Fibroblast of peridontal ligament (primary cell): ENCODE measurements at regions not wholly inside any gene's neighbourhood (a gene's known extent, or its start where the extent isn't known, plus 50 kb on each side); places are given as distances from the start of the nearest gene placed in this dataset.
"Not testable (repeated sequence)": the region's sequence is repeated elsewhere in the genome, so short reads cannot be mapped to it uniquely, and the experiment has no call there.

Source experiments
- DNase-seq: peaks from one replicate; pipeline ENCODE4 v3.0.0-alpha.2; 2010; ENCODE audit errors: extremely low read depth

- not testable (repeated sequence) for DNase-seq
These were observed 1526.2 kb downstream of the SI start for GRCh38 chr3:163551915-163552658.

- DNase-seq = no peak
These were observed 1530.3 kb downstream of the SI start for GRCh38 chr3:163548015-163548414.

- DNase-seq = no peak
These were observed 1531.1 kb downstream of the SI start for GRCh38 chr3:163547014-163547685.

GRCh38 chr3:163543662-163544061 lies 1534.6 kb downstream of the SI start:
- no peak for DNase-seq

GRCh38 chr3:163541629-163542028 lies 1536.7 kb downstream of the SI start:
- no peak for DNase-seq

GRCh38 chr3:163538387-163538786 lies 1539.9 kb downstream of the SI start:
- DNase-seq = no peak

- no peak for DNase-seq
These were observed 1544.9 kb downstream of the SI start for GRCh38 chr3:163533381-163533780.

- no peak for DNase-seq
These were observed 1554.9 kb downstream of the SI start for GRCh38 chr3:163523375-163523774.

GRCh38 chr3:163521261-163521660 lies 1557.0 kb downstream of the SI start:
- DNase-seq = no peak

GRCh38 chr3:163518065-163518464 lies 1560.2 kb downstream of the SI start:
- DNase-seq = no peak

- no peak for DNase-seq
These were observed 1565.1 kb downstream of the SI start for GRCh38 chr3:163513149-163513657.

GRCh38 chr3:163508206-163508605 lies 1570.1 kb downstream of the SI start:
- no peak for DNase-seq

- DNase-seq = no peak
These were observed 1573.3 kb downstream of the SI start for GRCh38 chr3:163504974-163505373.

- DNase-seq = not testable (repeated sequence)
These were observed 1578.5 kb downstream of the SI start for GRCh38 chr3:163499736-163500219.

- not testable (repeated sequence) for DNase-seq
These were observed 1579.2 kb downstream of the SI start for GRCh38 chr3:163498842-163499735.

GRCh38 chr3:163491714-163492113 lies 1586.6 kb downstream of the SI start:
- DNase-seq = no peak

GRCh38 chr3:163490119-163490518 lies 1588.2 kb downstream of the SI start:
- no peak for DNase-seq

- DNase-seq = no peak
These were observed 1595.6 kb downstream of the SI start for GRCh38 chr3:163482695-163483094.

GRCh38 chr3:163481738-163482137 lies 1596.6 kb downstream of the SI start:
- no peak for DNase-seq

- DNase-seq = no peak
These were observed 1602.1 kb downstream of the SI start for GRCh38 chr3:163476179-163476578.

- DNase-seq = no peak
These were observed 1603.5 kb downstream of the SI start for GRCh38 chr3:163474766-163475165.
